HAP-1 (cell line): ENCODE measurements at regions not wholly inside any gene's neighbourhood (a gene's known extent, or its start where the extent isn't known, plus 50 kb on each side); places are given as distances from the start of the nearest gene placed in this dataset.
A peak's percentile ranks its signal among the peaks of the same experiment; 100 is the strongest.

ENCODE experiments used
- DNase-seq, 2 experiments: peaks; one replicate each; pipeline ENCODE4 v3.0.0-alpha.2; 2016 to 2020; ENCODE audit warnings: low spot score in 2 of 2
- H3K27me3 ChIP-seq: fragments of 250-450 bp; sonication (Bioruptor Pico); 2 replicates; pipeline ENCODE4 v1.5.1; 2020; ENCODE audit warnings: low read depth, mild to moderate bottlenecking, moderate library complexity
- H3K36me3 ChIP-seq: fragments of 250-450 bp; sonication (Bioruptor Pico); replicated peaks from 2 replicates; pipeline ENCODE4 v1.5.1; 2020; ENCODE audit warnings: mild to moderate bottlenecking
- H3K4me1 ChIP-seq: fragments of 250-450 bp; sonication (Bioruptor Pico); 2 replicates; pipeline ENCODE4 v1.5.1; 2020; ENCODE audit warnings: mild to moderate bottlenecking
- H3K4me3 ChIP-seq: fragments of 250-450 bp; sonication (Bioruptor Pico); 2 replicates; pipeline ENCODE4 v1.5.1; 2020; ENCODE audit warnings: mild to moderate bottlenecking, moderate library complexity
- H3K9me3 ChIP-seq: fragments of 250-450 bp; sonication (Bioruptor Pico); 2 replicates; pipeline ENCODE4 v1.5.1; 2020; ENCODE audit warnings: mild to moderate bottlenecking, moderate library complexity
- in situ Hi-C: fragments of 300-500 bp; cut with MboI; formaldehyde crosslinking; loops from 3 replicates; pipeline ENCODE4 v1.14.3; 2020; ENCODE audit warnings: low sequenced_read_pairs, inconsistent platforms, mixed read lengths

- Histone ChIP-seq H3K27me3 (no peaks in the 10 kb centered on the region), H3K4me1 (peaks cover 6% of the 10 kb centered on the region; the same call in 1 of the 2 replicates), H3K36me3 (no peaks in the 10 kb centered on the region), H3K4me3 (no peak overlapping the region), H3K9me3 (no peaks in the 10 kb centered on the region; the same call in none of the 2 replicates)
- in situ Hi-C loops = no loop called here
- DNase-seq = no peak
Observed at GRCh38 chr3:144317961-144318360, 346.3 kb downstream of the DIPK2A start.

GRCh38 chr3:144324076-144324475 is 352.5 kb downstream of the DIPK2A start:
- no peaks in the 10 kb centered on the region for H3K27me3 ChIP-seq
- H3K4me1 ChIP-seq = no peaks in the 10 kb centered on the region
- no peak for DNase-seq
- in situ Hi-C loops = no loop called here
- H3K36me3 ChIP-seq = no peaks in the 10 kb centered on the region
- no peak overlapping the region for H3K4me3 ChIP-seq
- peaks cover 3% of the 10 kb centered on the region for H3K9me3 ChIP-seq

- in situ Hi-C loops = no loop called here
- Histone ChIP-seq H3K4me1 (no peaks in the 10 kb centered on the region), H3K36me3 (no peaks in the 10 kb centered on the region), H3K9me3 (no peaks in the 10 kb centered on the region; the same call in 1 of the 2 replicates), H3K27me3 (no peaks in the 10 kb centered on the region), H3K4me3 (no peak overlapping the region)
- DNase-seq = no peak
Observed at GRCh38 chr3:144332868-144333267, 361.2 kb downstream of the DIPK2A start.

- Histone ChIP-seq H3K36me3 (no peaks in the 10 kb centered on the region), H3K4me1 (peaks cover 13% of the 10 kb centered on the region), H3K4me3 (no peak overlapping the region), H3K27me3 (no peaks in the 10 kb centered on the region), H3K9me3 (no peaks in the 10 kb centered on the region)
- no peak for DNase-seq
- in situ Hi-C loops = no loop called here
Observed at GRCh38 chr3:144341471-144341870, 369.8 kb downstream of the DIPK2A start.

- in situ Hi-C loops = no loop called here
- DNase-seq = no peak
- H3K36me3 ChIP-seq = no peaks in the 10 kb centered on the region
- H3K4me1 ChIP-seq = peaks cover 13% of the 10 kb centered on the region
- no peak overlapping the region for H3K4me3 ChIP-seq
- H3K27me3 ChIP-seq = no peaks in the 10 kb centered on the region
- no peaks in the 10 kb centered on the region for H3K9me3 ChIP-seq
Observed at GRCh38 chr3:144343343-144343742, 371.7 kb downstream of the DIPK2A start.

GRCh38 chr3:144343777-144344176 is 372.2 kb downstream of the DIPK2A start:
- H3K9me3 ChIP-seq = no peaks in the 10 kb centered on the region
- H3K4me1 ChIP-seq = peaks cover 13% of the 10 kb centered on the region
- H3K36me3 ChIP-seq = no peaks in the 10 kb centered on the region
- in situ Hi-C loops = no loop called here
- no peaks in the 10 kb centered on the region for H3K27me3 ChIP-seq
- DNase-seq = no peak
- no peak overlapping the region for H3K4me3 ChIP-seq

GRCh38 chr3:144344925-144345548 is 373.4 kb downstream of the DIPK2A start:
- H3K27me3 ChIP-seq = no peaks in the 10 kb centered on the region
- no peaks in the 10 kb centered on the region for H3K36me3 ChIP-seq
- H3K4me3 ChIP-seq = no peak overlapping the region
- no peaks in the 10 kb centered on the region for H3K9me3 ChIP-seq
- in situ Hi-C loops = no loop called here
- peak in 1 of 2 experiments; percentile 55 for DNase-seq
- peaks cover 13% of the 10 kb centered on the region for H3K4me1 ChIP-seq

GRCh38 chr3:144350125-144350524 is 378.5 kb downstream of the DIPK2A start:
- H3K4me1 ChIP-seq = peaks cover 7% of the 10 kb centered on the region
- no peak overlapping the region for H3K4me3 ChIP-seq
- DNase-seq = no peak
- no peaks in the 10 kb centered on the region for H3K27me3 ChIP-seq
- in situ Hi-C loops = no loop called here
- H3K36me3 ChIP-seq = no peaks in the 10 kb centered on the region
- no peaks in the 10 kb centered on the region for H3K9me3 ChIP-seq

GRCh38 chr3:144351011-144351410 is 379.4 kb downstream of the DIPK2A start:
- Histone ChIP-seq H3K27me3 (no peaks in the 10 kb centered on the region), H3K9me3 (no peaks in the 10 kb centered on the region), H3K4me3 (no peak overlapping the region), H3K36me3 (no peaks in the 10 kb centered on the region), H3K4me1 (peaks cover 2% of the 10 kb centered on the region; the same call in 1 of the 2 replicates)
- no peak for DNase-seq
- in situ Hi-C loops = no loop called here

- Histone ChIP-seq H3K4me3 (no peak overlapping the region), H3K4me1 (no peaks in the 10 kb centered on the region), H3K9me3 (no peaks in the 10 kb centered on the region), H3K36me3 (no peaks in the 10 kb centered on the region), H3K27me3 (no peaks in the 10 kb centered on the region)
- DNase-seq = no peak
- in situ Hi-C loops = no loop called here
Observed at GRCh38 chr3:144351773-144352365, 380.2 kb downstream of the DIPK2A start.

- no peaks in the 10 kb centered on the region for H3K4me1 ChIP-seq
- DNase-seq = no peak
- no peak overlapping the region for H3K4me3 ChIP-seq
- no peaks in the 10 kb centered on the region for H3K36me3 ChIP-seq
- H3K9me3 ChIP-seq = no peaks in the 10 kb centered on the region
- in situ Hi-C loops = no loop called here
- no peaks in the 10 kb centered on the region for H3K27me3 ChIP-seq
Observed at GRCh38 chr3:144358191-144358590, 386.6 kb downstream of the DIPK2A start.

GRCh38 chr3:144361002-144361401 is 389.4 kb downstream of the DIPK2A start:
- no peak for DNase-seq
- in situ Hi-C loops = no loop called here
- no peaks in the 10 kb centered on the region for H3K27me3 ChIP-seq
- H3K9me3 ChIP-seq = no peaks in the 10 kb centered on the region
- H3K4me1 ChIP-seq = no peaks in the 10 kb centered on the region
- H3K36me3 ChIP-seq = no peaks in the 10 kb centered on the region
- H3K4me3 ChIP-seq = no peak overlapping the region

GRCh38 chr3:144362126-144362525 is 390.5 kb downstream of the DIPK2A start:
- no peak for DNase-seq
- in situ Hi-C loops = no loop called here
- H3K9me3 ChIP-seq = no peaks in the 10 kb centered on the region
- no peaks in the 10 kb centered on the region for H3K4me1 ChIP-seq
- no peaks in the 10 kb centered on the region for H3K27me3 ChIP-seq
- H3K4me3 ChIP-seq = no peak overlapping the region
- H3K36me3 ChIP-seq = no peaks in the 10 kb centered on the region

- DNase-seq = no peak
- H3K4me1 ChIP-seq = no peaks in the 10 kb centered on the region
- H3K36me3 ChIP-seq = no peaks in the 10 kb centered on the region
- 0 out of 2 replicates have a peak, but pooled peaks cover 2% of the 10 kb centered on the region for H3K9me3 ChIP-seq
- H3K4me3 ChIP-seq = no peak overlapping the region
- no peaks in the 10 kb centered on the region for H3K27me3 ChIP-seq
- in situ Hi-C loops = no loop called here
Observed at GRCh38 chr3:144363856-144364255, 392.2 kb downstream of the DIPK2A start.
